ENCODE measurements at regions not wholly inside any gene's neighbourhood (a gene's known extent, or its start where the extent isn't known, plus 50 kb on each side); places are given as distances from the start of the nearest gene placed in this dataset.

DNA sequence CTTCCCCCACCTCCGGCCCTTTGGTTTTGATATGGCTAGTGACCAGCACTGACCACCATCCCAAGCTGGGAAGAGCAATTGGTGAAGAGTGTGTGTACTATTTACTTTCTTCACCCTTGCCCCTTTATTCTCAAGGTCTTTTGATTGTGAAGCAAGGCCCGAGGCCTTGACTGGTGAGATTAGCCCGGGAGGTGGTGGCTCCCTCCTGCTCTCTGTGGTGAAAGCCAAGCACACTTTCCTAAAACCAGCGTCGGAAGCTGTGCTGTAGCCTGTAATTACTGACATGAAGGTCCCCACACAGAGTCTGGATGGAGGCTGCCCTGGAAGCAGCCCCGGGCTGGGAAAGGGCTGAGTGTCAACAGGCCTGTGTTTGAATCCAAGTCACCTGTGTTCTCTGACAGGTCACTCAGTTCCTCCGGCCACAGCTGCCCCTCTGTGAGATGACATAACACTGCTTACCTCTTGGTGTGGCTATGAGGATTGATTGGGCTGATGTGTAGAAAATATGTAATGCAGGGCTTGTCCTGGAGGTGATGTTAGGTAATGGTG is 60.5 kb upstream of the PRR23C start:
- TF ChIP-seq, protein P1, sequence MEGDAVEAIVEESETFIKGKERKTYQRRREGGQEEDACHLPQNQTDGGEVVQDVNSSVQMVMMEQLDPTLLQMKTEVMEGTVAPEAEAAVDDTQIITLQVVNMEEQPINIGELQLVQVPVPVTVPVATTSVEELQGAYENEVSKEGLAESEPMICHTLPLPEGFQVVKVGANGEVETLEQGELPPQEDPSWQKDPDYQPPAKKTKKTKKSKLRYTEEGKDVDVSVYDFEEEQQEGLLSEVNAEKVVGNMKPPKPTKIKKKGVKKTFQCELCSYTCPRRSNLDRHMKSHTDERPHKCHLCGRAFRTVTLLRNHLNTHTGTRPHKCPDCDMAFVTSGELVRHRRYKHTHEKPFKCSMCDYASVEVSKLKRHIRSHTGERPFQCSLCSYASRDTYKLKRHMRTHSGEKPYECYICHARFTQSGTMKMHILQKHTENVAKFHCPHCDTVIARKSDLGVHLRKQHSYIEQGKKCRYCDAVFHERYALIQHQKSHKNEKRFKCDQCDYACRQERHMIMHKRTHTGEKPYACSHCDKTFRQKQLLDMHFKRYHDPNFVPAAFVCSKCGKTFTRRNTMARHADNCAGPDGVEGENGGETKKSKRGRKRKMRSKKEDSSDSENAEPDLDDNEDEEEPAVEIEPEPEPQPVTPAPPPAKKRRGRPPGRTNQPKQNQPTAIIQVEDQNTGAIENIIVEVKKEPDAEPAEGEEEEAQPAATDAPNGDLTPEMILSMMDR (IDR thresholded peaks at IDR 0.05) = no peak
- no peak for TF ChIP-seq POLR2A (IDR thresholded peaks at IDR 0.05)

All from esophagus squamous epithelium (tissue), 4 donors.